Fibroblast of peridontal ligament (primary cell): ENCODE measurements at regions not wholly inside any gene's neighbourhood (a gene's known extent, or its start where the extent isn't known, plus 50 kb on each side); places are given as distances from the start of the nearest gene placed in this dataset.
"Not testable (repeated sequence)": the region's sequence is repeated elsewhere in the genome, so short reads cannot be mapped to it uniquely, and the experiment has no call there.

Experiments
- DNase-seq: peaks from one replicate; pipeline ENCODE4 v3.0.0-alpha.2; 2010; ENCODE audit errors: extremely low read depth

DNA sequence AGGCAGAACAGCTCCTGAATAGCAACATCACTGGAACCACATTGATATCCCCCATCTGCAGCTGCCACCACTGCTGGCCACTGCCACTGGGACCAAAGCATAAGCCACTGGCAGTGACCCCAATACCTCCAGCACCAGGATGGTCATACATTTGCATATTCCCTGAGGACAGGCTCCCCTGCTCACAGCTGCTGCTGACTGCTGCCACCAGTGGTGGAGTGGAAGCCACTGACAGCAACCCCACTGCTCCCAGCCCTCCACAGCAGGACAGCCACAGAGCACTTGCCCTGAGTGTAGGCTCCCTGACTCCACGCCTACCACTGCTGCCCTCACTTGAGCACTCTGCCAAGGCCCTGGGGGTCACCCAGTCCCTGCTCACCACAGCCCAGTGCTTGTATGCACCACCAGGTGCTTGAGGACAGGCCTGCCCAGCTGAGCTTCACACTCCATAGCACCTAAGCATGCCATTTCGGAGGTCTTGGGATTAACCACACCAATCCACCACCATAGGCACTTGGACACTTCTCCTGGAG is 327.4 kb upstream of the RPS23 start:
- no peak for DNase-seq

GRCh38 chr5:82603033-82603987 is 325.2 kb upstream of the RPS23 start:
- no peak for DNase-seq

GRCh38 chr5:82601861-82602260 is 323.7 kb upstream of the RPS23 start:
- DNase-seq = no peak

DNA sequence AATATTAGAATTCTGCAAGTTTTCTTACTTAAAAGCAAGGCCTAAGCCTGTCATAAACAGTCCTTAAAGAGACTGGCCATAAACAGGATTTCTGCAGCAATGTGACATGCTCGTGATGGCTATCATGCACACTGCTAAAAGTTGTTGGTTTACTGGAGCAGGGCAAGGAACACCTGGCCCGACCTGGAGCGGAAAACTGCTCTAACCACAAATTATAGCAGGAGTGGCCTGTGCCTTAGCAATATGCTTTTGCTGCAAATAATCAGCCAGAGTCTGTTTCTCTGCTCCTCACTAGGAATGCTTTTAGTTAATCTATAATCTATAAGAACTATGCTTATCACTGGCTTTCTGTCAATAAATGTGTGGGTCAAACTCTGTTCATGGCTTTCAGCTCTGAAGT is 322.9 kb upstream of the RPS23 start:
- DNase-seq = no peak

DNA sequence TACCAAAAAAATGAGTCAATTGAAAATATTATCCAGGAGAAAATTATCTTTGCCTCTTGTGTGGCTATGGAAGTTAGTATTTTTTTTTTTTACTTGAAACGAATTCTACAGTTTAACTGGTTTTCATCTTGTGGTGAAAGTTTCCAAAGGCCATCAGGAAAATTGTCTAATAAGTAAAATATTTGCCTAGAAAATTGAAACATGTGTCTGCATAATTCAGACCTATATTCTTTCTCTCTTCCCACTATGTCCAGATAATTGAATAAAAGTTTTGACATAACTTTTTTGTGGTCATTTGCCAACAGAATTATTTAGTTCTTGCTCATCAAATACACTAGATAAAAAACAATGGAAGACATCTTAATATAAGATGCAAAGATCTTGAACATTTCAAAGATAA is 321.5 kb upstream of the RPS23 start:
- DNase-seq = no peak

- no peak for DNase-seq
Observed at GRCh38 chr5:82599030-82599429, 320.9 kb upstream of the RPS23 start.

GRCh38 chr5:82597437-82597836 is 319.3 kb upstream of the RPS23 start:
- peak; percentile 2 for DNase-seq

DNA sequence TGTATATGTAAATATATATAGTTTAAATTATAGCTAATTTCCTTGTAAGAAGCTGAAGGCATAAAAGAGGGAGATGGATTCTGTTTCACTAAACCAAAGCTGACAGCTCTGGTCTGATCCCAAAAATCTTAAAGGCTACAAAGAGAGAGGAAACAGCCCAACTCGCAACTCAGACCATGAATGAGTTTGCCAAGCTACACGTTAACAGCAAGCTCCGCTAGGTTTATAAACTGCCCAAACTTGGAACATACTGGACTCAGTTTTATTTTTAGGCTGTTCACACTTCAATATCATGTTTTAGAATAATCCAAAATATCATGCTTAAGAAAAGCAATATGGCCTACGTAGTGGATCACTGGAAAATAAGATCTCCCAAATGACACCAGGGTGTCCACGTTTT is 318.3 kb upstream of the RPS23 start:
- no peak for DNase-seq

DNA sequence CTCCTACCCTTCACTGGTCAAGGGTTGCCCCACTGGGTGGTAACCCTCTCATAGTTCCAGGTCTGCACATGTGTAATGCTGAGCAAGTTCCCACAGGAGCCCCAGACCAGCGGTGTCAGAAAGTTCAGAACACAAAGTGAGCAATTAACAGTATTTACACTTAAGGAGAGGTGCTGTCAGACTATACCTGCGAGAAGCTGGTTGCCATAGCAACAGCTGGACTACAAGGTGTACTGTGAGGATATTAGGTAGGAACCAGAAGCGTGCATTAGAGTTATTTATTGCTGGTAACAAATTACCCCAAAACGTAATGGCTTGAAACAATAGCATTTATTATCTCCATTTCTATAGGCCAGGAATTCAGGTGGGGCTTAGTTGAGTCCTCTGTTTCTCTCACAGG is 317.0 kb upstream of the RPS23 start:
- no peak for DNase-seq

- DNase-seq = peak; percentile 37
Observed at GRCh38 chr5:82594097-82594496, 315.9 kb upstream of the RPS23 start.

GRCh38 chr5:82593481-82593880 is 315.3 kb upstream of the RPS23 start:
- DNase-seq = peak; percentile 72

DNA sequence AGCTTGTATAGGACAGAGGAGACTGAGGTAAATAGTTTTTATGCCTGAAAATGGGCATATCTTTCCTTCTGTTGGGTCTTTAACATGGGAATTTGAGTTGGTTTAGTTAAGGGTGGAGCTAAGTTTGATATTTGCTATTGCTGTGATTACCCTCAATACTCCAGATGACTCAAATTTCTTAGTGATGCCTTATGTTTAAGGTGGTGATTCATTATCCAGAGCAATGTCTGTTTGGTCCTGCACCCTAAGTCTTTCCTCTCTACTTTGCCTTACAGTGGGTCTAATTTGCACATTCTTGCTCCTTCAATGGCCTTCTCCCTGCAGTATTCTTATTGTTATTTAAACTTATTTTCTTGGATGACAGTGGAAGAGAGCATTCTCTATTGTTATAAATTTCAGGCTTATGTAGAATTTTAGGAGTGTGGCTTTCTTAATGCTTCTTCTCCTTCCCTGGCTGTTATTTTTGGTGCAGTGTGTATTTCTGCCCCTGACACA is 312.9 kb upstream of the RPS23 start:
- DNase-seq = peak; percentile 17

DNA sequence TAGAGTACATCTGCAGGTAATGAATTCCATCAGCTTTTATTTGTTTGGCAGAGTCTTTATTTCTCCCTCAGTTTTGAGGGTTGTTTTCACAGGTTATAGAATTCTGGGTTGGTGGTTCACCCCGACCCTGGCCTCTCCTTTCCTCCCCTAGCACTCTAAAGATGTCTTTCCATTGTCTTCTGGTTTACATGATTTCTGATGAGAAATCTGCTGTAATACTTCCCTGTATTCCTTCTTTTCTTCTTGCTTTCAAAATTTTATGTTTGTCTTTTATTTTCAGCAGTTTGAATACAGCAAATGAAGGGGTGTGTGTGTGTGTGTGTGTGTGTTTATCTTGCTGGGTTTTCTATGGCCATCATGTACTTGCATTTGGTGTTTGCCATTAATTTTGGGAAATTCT is 312.0 kb upstream of the RPS23 start:
- no peak for DNase-seq

GRCh38 chr5:82586661-82587310 is 308.6 kb upstream of the RPS23 start:
- no peak for DNase-seq

DNA sequence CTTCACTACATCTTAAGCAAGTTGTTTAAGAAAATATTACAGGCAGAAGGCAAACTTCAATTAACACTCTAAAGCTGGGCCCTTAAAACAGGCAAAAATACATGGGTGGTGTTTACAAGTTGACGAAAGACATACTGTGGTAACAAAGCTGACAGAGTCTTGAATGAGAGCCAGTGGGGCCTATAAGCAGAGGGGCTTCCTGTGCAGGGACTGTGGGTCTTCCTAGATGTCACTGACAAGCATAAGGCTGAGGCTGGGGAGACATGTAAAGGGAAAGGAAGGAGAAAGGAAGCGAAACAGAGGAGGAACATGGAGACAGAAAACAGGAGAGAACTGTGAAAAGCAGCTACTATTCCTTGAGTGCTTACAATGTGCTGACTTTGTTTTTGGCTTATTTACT is 308.0 kb upstream of the RPS23 start:
- DNase-seq = no peak

GRCh38 chr5:82584631-82585030 is 306.5 kb upstream of the RPS23 start:
- DNase-seq = no peak

- DNase-seq = not testable (repeated sequence)
Observed at GRCh38 chr5:82583331-82583730, 305.2 kb upstream of the RPS23 start.

DNA sequence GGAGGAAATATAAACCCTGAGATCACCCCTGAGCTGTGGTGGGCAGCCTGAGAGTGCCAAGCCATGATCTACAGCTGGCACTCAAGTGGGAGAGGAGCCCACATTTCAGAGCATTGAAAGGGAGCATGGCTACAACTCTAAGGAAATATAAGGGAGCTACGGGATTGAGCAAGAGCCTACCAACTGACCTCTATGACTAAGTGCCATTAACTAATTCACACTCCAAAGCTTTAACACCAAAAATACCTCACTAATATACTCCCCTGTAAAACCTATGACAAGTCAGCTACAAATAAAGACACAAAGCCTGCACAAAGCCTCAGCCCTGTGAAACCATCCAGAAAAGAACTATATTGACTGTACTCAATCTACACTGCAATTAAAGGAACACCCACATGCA is 286.8 kb upstream of the RPS23 start:
- DNase-seq = no peak

- no peak for DNase-seq
Observed at GRCh38 chr5:82563745-82564144, 285.6 kb upstream of the RPS23 start.

DNA sequence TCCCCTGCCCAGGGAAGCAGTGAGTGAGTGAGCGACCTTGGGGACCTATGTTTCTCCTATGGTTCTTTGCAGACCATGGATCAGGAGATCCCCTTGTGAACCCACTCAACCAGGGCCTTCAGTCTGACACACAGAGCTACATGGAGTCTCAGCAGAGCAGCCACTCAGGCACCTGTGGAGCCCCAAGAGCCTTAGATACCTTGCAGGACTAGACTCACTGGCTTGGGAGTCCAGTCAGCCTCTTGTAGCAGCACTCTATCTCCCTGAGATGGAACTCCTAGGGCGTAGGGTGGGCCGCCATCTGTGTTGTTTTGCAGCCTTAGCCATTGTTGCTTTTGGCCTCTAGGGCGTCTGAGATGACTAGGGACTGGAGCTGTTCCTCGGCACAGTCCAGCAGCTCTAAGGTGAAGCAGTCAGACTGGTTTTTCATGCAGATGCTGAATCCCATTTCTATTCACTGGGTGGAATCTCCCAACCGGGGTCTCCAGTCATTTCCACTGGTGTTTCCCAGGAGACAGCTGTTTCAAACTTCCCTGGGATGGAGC is 284.6 kb upstream of the RPS23 start:
- no peak for DNase-seq

- peak; percentile 21 for DNase-seq
Observed at GRCh38 chr5:82561797-82562196, 283.6 kb upstream of the RPS23 start.

DNA sequence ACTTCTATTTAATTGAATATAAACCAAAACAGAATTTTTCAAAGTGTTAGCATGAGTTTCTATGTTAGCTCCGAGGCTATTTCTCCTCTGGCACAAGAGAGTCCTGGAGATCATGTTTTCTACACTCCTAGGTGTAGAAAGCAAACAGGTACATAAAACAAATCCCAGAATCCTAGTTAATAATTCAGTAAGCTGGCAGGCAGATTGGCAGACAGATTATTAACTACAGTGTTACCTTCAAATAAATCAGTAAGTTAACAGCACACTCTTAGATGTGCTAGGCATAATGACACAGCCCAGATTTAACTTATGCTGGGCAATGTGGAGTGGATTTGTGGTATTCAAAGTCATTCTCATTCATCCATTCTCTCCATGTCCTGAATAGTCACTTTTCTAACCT is 282.8 kb upstream of the RPS23 start:
- DNase-seq = no peak
